ENCODE measurements at regions not wholly inside any gene's neighbourhood (a gene's known extent, or its start where the extent isn't known, plus 50 kb on each side); places are given as distances from the start of the nearest gene placed in this dataset.

- DNase-seq (ENCODE audit: insufficient read length, low spot score) (no peak), FAIRE-seq (no peak)
- TF ChIP-seq CTCF (IDR thresholded peaks at IDR 0.05; ENCODE audit: insufficient read depth, missing control alignments): no peak
Observed at GRCh38 chr18:43574974-43575373, 297.7 kb upstream of the SYT4 start.

- no peak for TF ChIP-seq CTCF (IDR thresholded peaks at IDR 0.05; ENCODE audit: insufficient read depth, missing control alignments)
- DNase-seq (ENCODE audit: insufficient read length, low spot score): no peak
- no peak for FAIRE-seq
Observed at GRCh38 chr18:43578211-43578610, 300.9 kb upstream of the SYT4 start.

- no peak for DNase-seq (ENCODE audit: insufficient read length, low spot score)
- FAIRE-seq: peak; percentile 41
- no peak for TF ChIP-seq CTCF (IDR thresholded peaks at IDR 0.05; ENCODE audit: insufficient read depth, missing control alignments)
Observed at GRCh38 chr18:43578706-43579105, 301.4 kb upstream of the SYT4 start.

- DNase-seq (ENCODE audit: insufficient read length, low spot score): no peak
- no peak for TF ChIP-seq CTCF (IDR thresholded peaks at IDR 0.05; ENCODE audit: insufficient read depth, missing control alignments)
- no peak for FAIRE-seq
Observed at GRCh38 chr18:43581936-43582519, 304.7 kb upstream of the SYT4 start.

- peak; percentile 98 for FAIRE-seq
- peak; percentile 60 for TF ChIP-seq CTCF (IDR thresholded peaks at IDR 0.05; ENCODE audit: insufficient read depth, missing control alignments)
- DNase-seq (ENCODE audit: insufficient read length, low spot score): no peak
Observed at GRCh38 chr18:43587538-43588153, 310.4 kb upstream of the SYT4 start.

- DNase-seq (ENCODE audit: insufficient read length, low spot score) (no peak), FAIRE-seq (no peak)
- TF ChIP-seq CTCF (IDR thresholded peaks at IDR 0.05; ENCODE audit: insufficient read depth, missing control alignments): no peak
Observed at GRCh38 chr18:43588838-43589237, 311.5 kb upstream of the SYT4 start.

- no peak for DNase-seq (ENCODE audit: insufficient read length, low spot score)
- no peak for FAIRE-seq
- no peak for TF ChIP-seq CTCF (IDR thresholded peaks at IDR 0.05; ENCODE audit: insufficient read depth, missing control alignments)
Observed at GRCh38 chr18:43589611-43590151, 312.4 kb upstream of the SYT4 start.

Data from D721Med (cell line).